DMS53 (cell line): ENCODE measurements at regions not wholly inside any gene's neighbourhood (a gene's known extent, or its start where the extent isn't known, plus 50 kb on each side); places are given as distances from the start of the nearest gene placed in this dataset.
"Not testable (repeated sequence)": the region's sequence is repeated elsewhere in the genome, so short reads cannot be mapped to it uniquely, and the experiment has no call there.

Source experiments
- DNase-seq: peaks from one replicate; lab custom pipeline; 2025; lab: John Stamatoyannopoulos, UW

DNA sequence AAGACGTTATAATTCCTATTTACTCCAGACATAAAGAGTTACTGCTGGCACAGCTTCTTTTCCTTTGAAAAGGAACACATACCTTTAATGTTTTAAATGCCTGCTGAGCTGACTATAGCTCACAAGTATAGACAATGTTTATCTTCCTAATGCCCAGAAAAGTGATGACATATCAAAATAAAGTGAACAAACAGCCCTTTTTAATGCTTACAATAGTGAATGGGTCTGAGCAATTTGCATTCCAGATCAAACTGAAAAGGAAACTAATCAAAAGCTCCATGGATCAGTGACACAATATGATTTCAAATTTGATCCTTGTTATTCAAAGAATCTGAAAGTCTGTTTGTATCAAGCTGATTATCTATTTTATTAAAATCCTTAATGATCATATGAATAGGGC is 233.6 kb upstream of the SEMA3E start:
- no peak for DNase-seq

DNA sequence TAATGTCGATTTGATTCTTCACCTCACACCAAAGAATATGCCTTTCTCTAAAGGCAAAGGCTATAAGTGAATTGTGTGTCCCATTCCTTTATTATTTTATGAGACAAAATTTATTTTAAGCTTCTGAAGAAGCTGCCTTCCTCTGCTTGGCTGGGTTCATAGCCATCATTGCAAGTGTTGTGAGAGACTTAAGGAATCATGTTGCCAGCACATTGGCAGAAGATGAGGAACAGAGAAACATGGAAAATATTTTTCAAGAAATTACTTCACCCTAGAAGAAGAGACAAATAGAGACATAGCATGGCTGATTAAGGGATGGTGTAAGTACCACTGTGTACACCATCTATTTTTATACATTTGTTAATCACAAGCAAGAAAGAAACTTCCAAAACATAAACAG is 230.1 kb upstream of the SEMA3E start:
- no peak for DNase-seq

DNA sequence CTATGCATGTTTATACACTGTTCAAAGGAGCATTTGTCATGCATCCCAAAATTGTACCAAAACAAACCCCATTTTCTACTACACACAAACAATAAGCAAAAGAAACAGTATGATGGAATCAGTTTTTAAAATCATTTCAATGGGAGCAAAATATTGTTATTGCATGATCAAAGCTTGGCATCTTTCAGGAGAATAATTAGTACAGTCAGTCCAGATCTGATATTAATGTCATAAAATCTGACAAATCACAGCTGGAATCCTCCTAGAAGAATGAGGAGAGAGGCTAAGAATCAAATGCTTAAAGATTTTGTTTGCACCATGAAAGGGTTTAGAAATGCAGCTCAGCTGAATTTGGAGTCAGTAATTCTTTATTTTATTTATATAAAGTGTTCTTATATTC is 229.7 kb upstream of the SEMA3E start:
- DNase-seq: no peak

DNA sequence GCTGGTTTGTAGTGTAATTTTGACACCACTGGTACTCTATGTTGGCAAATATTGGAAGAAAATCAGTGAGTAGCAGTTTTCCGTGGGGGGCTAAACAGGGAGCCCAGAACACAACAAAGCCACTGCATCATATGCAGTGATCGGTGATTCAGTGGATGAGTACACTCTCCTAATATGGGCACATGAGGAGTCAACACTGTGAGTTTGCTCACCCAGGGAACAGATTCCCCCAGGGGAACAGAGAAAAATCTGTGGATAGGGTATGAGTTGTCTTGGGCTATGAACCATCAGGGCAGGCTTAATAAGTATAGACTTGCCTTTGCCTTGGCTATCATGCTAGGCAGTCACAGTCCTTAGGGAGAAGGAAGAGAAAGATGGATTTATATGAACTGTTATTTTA is 227.7 kb upstream of the SEMA3E start:
- DNase-seq: no peak

DNA sequence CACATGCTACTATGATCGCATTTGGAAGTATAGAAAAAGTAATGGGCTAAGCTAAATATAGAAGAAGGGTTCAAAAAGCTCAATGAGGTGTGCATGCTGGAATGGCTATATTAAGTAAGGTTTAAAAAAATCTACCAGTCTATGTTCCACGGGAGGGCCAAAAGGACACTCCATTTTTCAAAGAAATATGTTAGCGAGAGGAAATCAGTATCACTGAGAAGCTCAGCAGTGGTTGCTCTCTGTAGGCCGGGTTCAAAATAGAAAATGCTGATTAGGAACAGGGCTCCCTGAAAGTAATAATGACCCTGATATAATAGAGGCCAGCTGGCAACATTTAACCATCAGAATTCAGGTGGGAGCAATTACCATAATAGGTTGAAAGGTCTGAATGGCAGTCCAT is 224.5 kb upstream of the SEMA3E start:
- DNase-seq: no peak

DNA sequence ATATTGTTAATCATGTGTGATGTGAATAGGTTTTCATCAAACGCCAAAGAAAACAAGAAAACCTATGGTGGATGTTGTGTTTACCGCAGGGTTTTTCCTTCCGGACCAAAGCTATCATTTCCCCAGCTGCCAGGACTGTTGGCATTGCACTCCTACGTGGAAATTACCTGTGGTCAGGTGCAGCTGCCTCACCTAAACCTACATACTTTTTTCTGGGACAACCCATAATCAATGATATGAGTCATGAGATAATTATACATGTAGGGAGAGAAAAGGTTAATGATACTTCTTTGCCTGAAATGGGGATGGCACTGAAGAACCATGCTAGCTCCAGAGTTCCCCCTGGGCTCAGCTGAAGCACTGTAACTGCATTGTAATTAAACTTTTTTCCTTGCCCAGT is 223.6 kb upstream of the SEMA3E start:
- no peak for DNase-seq

DNA sequence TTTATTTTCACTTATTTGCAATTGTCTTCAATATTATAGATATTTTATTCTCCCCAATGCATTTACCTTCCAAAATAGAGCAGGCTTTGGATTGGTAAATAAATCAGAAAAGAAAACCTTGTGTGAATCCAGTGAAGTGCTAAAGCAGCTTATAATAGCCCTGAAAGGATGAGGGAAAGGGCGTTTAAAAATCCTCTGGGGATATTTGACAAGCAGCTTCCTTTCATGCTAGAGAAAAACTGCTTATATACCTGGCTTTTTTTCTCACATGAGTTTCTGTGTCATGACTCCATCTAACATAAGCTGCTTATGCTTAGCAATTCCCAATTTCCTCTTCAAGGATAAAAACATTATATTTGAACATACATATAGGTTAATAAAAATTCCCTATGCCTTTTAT is 221.6 kb upstream of the SEMA3E start:
- no peak for DNase-seq

DNA sequence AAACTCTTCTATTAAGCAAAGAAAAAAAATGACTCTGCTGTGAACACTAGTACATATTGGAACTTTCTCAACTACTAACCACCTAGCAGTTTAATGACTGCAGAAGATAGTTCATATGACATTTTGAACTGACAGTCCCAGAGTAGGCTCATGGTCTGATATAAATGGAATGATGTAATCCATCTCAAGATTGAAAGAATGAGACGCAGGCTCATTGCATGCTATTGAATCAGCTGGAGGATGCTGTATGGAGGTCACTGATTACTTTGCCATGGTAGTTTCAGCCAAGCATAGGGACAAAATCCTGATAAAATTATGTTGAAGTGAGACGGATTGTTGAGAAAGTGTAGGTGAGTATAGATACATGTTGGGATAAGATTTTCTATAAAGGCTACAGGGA is 217.6 kb upstream of the SEMA3E start:
- DNase-seq: no peak

DNA sequence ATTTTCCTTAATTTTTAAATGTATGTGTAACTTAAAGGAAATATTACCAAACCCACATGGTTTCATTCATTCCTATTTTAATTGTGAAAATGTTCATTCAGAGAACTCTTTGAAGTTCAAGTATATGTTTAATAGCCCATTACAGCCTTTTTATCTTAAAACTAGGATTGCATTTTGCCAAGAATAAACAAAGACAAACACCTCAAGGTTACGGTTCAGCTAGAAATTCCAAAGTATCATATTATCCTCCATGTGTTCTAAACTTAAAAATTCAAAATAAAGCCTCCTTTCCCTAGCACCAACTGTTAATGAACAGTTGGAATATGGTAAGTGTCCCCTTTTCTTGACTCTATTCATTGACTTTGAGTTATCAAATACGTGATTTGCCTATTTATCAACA is 215.6 kb upstream of the SEMA3E start:
- DNase-seq: no peak

DNA sequence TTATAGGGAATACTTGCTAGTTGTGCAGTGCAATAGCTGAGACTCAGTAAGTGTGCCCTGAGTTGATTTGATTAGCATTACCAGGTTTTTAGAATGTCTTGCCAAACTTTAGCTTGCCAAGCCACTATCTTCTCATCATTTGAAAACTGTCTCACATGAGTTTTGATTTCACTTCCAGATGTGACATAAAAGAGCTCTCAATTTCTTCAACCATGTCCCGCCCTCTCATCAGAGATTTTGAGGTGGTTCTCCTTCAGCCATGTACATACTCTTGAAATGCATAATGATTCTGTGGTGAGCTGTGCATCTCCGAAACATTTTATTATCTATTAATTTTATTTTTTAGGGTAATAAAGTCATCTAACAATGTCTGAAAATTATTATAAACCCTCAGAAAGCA is 215.0 kb upstream of the SEMA3E start:
- no peak for DNase-seq

DNA sequence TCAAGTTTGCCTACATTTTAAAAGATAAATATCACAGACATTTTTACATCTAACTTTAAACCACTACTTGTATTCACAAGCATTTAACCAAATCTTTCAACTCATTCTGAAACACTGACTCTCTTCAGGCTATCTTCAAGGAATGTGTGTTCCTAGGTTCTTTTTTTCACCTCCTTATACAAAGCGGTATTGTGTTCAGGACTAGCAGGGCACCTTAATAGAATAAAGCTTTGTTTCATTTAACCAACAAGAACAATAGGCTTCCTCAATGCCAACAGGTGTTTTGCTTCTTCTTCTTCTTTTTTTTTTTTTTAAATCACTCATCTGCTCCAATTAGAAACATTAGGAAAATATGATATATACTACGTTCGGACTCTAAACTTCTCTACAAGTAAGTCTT is 212.9 kb upstream of the SEMA3E start:
- no peak for DNase-seq

DNA sequence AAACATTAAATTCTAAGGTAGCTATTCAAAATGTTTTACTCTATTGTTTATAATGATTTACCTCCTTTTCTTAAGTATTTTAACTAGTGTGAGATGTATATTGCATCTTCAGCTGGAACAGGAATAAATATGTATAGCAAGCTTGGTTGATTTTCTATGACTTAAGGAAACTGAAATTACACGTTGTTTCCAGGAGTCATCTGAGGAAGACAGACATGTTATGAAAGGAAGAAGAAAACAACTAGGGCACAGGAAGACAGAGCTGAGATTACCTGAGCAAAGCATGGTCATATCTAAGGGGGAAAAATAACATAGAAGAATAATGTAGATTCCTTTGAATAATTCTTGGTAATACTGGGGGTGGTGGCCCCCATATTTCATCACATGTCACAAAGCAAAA is 210.9 kb upstream of the SEMA3E start:
- no peak for DNase-seq

DNA sequence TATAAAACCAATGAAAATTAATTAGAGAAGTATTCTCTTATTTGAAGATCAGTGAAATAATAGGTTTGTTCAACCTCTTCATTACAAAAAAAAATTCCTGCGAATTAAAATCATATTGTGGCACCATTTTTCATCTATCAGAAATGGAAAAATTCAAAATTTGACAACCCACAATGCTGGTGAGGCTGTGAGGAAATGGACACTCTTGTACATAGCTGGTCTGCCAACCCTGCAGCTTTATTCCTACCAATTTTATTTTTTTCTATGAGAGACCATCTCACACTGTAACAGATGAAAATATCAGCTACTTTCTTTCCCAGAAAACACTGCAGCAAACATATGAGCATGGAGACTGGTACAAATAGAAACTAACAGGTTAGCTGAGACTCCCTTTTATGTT is 208.8 kb upstream of the SEMA3E start:
- no peak for DNase-seq

DNA sequence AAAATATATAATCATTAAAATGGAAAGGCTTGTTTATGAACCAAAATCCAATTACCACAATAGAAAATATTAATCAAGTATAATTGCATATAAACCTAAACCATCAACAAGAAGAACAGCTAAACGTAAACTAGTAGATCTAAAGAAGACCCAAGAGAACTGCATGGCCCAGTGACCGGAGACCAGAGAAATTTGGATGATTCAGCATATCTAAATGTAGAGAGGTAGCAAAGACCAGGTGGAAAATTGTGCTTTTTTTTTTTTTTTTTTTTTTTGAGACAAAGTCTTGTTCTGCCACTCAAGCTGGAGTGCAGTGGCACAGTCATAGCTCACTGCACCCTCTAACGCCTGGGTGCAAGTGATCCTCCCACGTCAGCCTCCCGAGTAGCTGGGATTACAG is 207.2 kb upstream of the SEMA3E start:
- DNase-seq: peak; percentile 48

DNA sequence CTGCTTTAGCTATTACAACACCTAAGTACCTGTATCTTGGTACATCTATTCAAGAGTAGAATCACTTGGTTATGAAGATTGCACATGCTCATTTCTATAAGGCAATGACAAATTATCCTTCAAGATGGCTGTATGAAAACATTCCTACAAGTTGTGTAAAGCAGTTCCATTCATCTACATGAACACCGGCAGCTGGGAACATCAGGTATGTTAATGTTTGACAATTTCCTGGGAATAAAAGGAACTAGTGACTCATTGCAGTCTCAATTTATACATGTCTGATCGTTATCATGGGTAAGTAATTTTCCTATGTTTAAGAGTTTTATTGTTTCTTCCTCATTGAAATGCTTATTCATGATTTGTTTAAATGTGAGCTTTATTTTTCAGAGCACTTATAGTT is 203.2 kb upstream of the SEMA3E start:
- DNase-seq: peak; percentile 69

DNA sequence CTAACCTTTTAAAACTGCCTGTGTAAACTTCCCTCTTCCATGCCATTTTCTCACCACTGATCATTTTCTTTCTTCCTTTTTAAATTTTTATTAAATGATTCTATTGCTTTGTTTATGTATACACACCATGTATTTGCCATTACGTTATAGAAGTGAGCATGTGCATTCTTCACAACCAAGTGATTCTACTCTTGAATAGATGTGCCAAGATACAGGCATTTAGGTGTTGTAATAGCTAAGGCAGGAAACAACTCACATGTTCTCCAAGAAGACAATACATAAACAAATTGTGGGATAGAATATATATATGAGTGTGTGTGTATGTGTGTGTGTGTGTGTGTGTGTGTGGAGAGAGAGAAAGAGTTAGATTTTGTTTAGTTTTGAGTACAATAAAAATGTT is 202.6 kb upstream of the SEMA3E start:
- DNase-seq: no peak

DNA sequence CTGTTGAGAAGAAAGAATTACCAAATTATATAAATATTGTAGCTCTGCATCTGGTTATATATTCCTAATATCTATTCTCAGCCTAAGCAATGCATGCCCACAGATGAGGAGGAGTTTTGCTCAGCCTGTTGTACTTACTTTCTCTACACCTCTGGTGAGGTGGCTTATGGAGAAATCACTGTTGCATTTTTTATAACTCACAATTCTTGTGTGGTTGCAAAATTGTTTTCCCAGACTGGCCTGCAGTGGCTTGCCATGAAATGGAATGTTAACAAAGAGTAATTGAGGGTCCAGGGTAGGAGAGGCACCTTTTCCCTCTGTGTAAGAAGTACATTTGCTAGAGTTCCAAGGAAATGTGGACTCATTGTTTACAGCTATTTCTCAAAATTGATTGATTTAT is 202.0 kb upstream of the SEMA3E start:
- DNase-seq: no peak

DNA sequence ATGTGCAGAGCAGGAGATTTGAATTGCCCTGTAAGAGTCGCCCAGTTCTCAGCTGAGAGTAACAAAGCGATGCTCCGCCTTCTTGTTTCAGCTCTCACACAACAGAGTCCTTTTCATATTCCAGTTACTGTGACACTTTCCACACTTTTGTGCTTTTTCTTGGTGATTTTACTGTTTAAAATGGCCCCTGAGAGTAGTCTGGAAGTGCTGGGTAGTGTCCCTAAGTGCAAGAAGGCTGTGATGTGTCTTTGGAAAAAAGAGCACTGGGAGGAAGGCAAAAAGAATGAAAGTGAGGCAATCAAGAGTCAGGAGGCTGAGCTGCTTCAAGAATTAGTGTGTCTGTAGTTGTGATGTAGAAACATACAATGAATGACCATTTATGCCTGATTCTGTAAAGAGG is 201.2 kb upstream of the SEMA3E start:
- DNase-seq: no peak

DNA sequence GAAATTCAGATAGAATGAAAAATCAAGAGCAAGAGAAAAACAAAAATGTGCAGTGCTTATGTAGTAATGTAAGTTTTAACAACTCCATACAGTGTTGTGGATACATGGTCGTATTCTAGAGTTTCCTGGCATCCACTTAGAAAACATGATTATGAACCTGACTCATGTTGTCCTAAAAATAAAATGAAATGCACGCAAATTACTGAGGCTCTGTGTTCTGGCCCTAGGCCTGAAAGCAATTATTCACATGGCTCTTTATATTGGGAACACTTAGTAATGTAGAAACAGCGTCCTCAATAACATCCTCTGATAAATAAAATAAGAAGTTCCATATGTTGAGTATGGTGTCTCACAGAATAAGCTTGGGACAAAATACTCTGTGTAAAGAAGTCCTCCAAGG is 200.2 kb upstream of the SEMA3E start:
- DNase-seq: no peak

DNA sequence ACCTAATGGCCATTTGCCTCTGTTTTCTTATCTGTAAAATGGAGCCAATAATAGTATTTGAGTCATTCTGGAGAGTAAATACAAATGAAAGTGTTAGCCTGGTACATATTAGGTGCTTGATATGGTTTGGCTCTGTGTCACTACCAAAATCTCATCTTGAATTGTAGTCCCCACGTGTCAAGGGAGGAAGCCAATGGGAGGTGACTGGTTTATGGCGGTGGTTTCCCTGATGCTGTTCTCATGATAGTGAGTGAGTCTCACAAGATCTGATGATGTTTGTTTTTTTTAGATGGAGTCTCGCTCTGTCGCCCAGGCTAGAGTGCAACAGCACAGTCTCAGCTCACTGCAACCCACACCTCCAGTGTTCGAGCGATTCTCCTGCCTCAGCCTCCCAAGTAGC is 194.0 kb upstream of the SEMA3E start:
- DNase-seq: no peak

DNA sequence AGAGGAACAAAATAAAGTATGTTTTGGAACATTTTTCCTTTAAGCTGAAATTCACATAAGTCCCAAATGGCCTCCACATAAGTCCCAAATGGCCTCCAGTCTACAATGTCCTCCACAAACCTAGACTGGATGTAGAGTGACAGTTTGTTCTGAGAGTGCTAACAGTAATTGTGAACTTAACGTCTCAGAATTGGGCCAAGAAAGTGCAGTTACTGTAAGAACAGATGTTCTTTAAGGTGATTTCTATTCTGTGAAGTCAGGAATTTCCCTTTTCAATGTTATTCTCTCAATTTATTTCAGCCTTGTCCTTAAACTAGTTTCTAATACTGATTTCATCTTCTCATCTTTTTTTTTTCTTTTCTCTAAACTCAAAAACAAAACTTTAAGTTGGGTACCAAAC is 188.7 kb upstream of the SEMA3E start:
- DNase-seq: no peak

DNA sequence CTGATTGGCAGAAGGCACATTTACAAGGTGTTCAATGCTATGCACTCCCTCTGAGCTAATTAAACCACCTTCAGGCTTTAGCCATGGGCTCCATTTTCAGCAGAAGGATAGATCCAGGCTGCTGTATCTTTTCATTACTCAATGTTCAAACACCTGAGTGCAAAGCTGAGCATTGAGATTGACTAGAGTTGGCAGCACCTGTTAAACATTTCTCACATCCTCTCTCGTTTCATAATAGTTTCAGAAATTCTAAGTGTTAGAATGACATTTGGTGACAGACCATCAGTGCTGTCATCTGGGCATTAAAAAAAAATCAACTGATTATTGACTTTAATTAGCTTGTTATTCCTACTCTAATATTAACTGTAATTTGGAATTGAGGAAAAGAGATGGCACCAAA is 187.1 kb upstream of the SEMA3E start:
- no peak for DNase-seq

DNA sequence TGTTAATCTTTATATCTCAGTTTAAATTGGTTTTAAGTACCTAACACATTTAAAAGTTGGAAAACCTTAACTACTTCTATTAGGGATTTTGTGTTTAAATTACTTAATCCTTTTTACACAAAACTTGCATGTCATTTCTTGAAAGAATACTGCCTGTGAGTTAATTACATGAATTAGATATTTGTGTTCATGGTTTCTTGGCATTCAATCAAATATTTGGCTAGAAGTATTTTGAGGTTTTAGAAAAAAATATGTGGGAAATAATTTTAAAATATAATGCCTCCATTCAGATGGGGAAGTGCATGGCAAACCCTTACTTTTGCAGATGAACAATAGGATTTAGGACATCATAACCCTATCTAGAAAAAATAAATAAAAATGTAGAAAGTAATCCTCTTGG is 186.5 kb upstream of the SEMA3E start:
- DNase-seq: no peak

DNA sequence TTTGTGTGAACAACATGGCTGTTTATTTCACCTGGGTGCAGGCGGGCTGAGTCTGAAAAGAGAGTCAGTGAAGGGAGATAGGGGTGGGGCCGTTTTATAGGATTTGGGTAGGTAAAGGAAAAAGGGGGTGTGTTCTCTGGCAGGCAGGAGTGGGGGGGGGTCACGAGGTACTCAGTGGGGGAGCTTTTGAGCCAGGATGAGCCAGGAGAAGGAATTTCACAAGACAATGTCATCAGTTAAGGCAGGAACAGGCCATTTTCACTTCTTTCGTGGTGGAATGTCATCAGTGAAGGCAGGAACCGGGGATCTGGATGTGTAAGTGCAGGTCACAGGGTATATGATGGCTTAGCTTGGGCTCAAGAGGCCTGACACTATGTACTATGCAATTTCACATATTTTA is 184.8 kb upstream of the SEMA3E start:
- not testable (repeated sequence) for DNase-seq

DNA sequence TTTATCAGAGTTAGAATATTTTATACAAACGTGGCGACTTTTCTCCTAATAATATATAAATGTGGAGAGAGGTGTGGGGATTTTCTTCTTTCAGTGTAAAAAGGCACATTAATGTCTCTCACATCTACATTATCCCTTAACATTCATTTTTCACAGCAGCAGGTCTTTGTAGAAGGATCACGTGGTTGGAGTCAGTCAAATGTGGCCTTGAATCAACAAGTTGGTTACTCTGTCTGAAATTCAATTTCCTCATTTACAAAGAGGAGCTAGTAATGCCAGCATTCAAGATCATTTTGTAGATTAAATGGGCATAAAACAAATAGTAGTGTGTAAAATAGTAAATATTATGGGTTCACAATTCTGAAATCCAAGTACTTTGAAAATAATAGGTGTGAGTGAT is 183.1 kb upstream of the SEMA3E start:
- DNase-seq: peak; percentile 33
